Keratinocyte (primary cell): ENCODE measurements at regions not wholly inside any gene's neighbourhood (a gene's known extent, or its start where the extent isn't known, plus 50 kb on each side); places are given as distances from the start of the nearest gene placed in this dataset.
"Not testable (repeated sequence)": the region's sequence is repeated elsewhere in the genome, so short reads cannot be mapped to it uniquely, and the experiment has no call there.

ENCODE experiments used
- DNase-seq: peaks from one replicate; pipeline ENCODE4 v3.0.0-alpha.2; 2011; ENCODE audit warnings: low read depth, missing footprints, low spot score
- FAIRE-seq: peaks from 2 replicates; lab custom pipeline; 2011; peaks lifted over from hg19 to GRCh38; lab: Jason Lieb, UNC
- H2AFZ ChIP-seq: 2 replicates; pipeline ENCODE4 v1.6.0; 2012; ENCODE audit warnings: low read length, control low read depth, inconsistent platforms; ENCODE audit not compliant: control insufficient read depth
- H3K27ac ChIP-seq: 2 replicates; pipeline ENCODE4 v1.5.1; 2011; ENCODE audit warnings: low read length; ENCODE audit not compliant: control insufficient read depth, insufficient read depth
- H3K27me3 ChIP-seq: 3 replicates; pipeline ENCODE4 v1.6.0; 2011; ENCODE audit warnings: low read length; ENCODE audit not compliant: control insufficient read depth, insufficient read depth; ENCODE audit errors: extremely low read depth
- H3K36me3 ChIP-seq, 2 experiments: 2 replicates in 1 of 2; 3 replicates in 1 of 2; pipeline ENCODE4 v1.5.1; 2011; ENCODE audit warnings: low read length in 2 of 2, mild to moderate bottlenecking in 1 of 2; ENCODE audit not compliant: control insufficient read depth in 2 of 2, insufficient read depth in 2 of 2; ENCODE audit errors: extremely low read depth in 1 of 2
- H3K4me1 ChIP-seq: 3 replicates; pipeline ENCODE4 v1.5.1; 2011; ENCODE audit warnings: low read length; ENCODE audit not compliant: control insufficient read depth, insufficient read depth; ENCODE audit errors: extremely low read depth
- H3K4me2 ChIP-seq: 3 replicates; pipeline ENCODE4 v1.6.0; 2011; ENCODE audit warnings: low read depth, low read length; ENCODE audit not compliant: control insufficient read depth, insufficient read depth; ENCODE audit errors: extremely low read depth
- H3K4me3 ChIP-seq, 3 experiments: fragments of 200-600 bp in 1 of 3; sonication (generic) in 1 of 3; 2 replicates in 2 of 3; 3 replicates in 1 of 3; pipeline ENCODE4 v1.5.1; 2011 to 2016; ENCODE audit warnings: low read length in 3 of 3, mild to moderate bottlenecking in 3 of 3, control low read depth in 2 of 3, inconsistent platforms in 1 of 3, low read depth in 1 of 3, mixed read lengths in 1 of 3, mixed run types in 1 of 3, moderate library complexity in 1 of 3; ENCODE audit not compliant: control insufficient read depth in 2 of 3, insufficient read depth in 2 of 3; ENCODE audit errors: extremely low read depth in 1 of 3
- H3K79me2 ChIP-seq: 2 replicates; pipeline ENCODE4 v1.6.0; 2012; ENCODE audit warnings: low read length; ENCODE audit not compliant: control insufficient read depth, insufficient read depth
- H3K9ac ChIP-seq: 3 replicates; pipeline ENCODE4 v1.6.0; 2011; ENCODE audit warnings: low read length; ENCODE audit not compliant: control insufficient read depth, insufficient read depth; ENCODE audit errors: extremely low read depth
- H3K9me1 ChIP-seq: 3 replicates; pipeline ENCODE4 v1.6.0; 2011; ENCODE audit warnings: low read length; ENCODE audit not compliant: control insufficient read depth, insufficient read depth; ENCODE audit errors: extremely low read depth
- H3K9me3 ChIP-seq: 2 replicates; pipeline ENCODE4 v1.5.1; 2012; ENCODE audit warnings: low read depth, low read length; ENCODE audit not compliant: control insufficient read depth
- H4K20me1 ChIP-seq: 3 replicates; pipeline ENCODE4 v1.6.0; 2011; ENCODE audit warnings: low read length; ENCODE audit not compliant: control insufficient read depth, insufficient read depth; ENCODE audit errors: extremely low read depth
- EZH2 ChIP-seq: IDR thresholded peaks from one replicate; pipeline ENCODE4 v1.6.1; 2012; ENCODE audit warnings: inconsistent platforms, mild to moderate bottlenecking, low read length, moderate library complexity
- dilution Hi-C: fragments of 300-500 bp; cut with MboI; formaldehyde crosslinking; loops from one replicate; pipeline ENCODE4 v1.7.0; 2020; ENCODE audit warnings: low sequenced_read_pairs; ENCODE audit not compliant: extremely low pct_ligation_motif_present
- TF ChIP-seq, protein P1 (sequence below), 3 experiments: IDR thresholded peaks in 1 of 3; conservative IDR thresholded peaks in 1 of 3; optimal IDR thresholded peaks in 1 of 3; 2 replicates in 2 of 3; 3 replicates in 1 of 3; pipeline versions ENCODE3 to v1.5.1; 2011; ENCODE audit warnings: low read length in 3 of 3, mild to moderate bottlenecking in 3 of 3, moderate library complexity in 2 of 3, control low read depth in 1 of 3, inconsistent platforms in 1 of 3; ENCODE audit not compliant: insufficient read depth in 2 of 3; ENCODE audit errors: extremely low read depth in 1 of 3

DNA sequence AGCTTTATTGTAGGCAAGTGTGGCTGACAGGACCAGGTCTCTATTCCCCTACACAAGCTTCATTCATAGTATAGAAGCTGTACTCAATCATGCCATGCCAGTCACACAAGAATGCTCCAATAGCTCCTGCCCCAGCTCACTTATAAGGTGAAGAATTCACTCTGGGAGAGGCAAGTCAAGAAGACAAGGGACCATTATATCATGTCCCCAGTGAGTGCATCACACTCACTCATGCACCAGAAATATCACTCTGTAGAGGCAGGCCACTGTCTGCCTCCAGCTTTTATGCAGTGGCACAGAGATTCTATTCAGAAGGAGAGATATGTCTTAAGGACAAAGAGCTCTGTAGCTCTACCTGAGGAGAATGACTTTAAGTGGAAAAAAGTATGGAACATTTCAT, 263.2 kb downstream of the GJA1 start:
- no peak for FAIRE-seq
- no peak overlapping the region for H3K27ac ChIP-seq
- H3K36me3 ChIP-seq = no peaks in the 10 kb centered on the region
- H3K4me3 ChIP-seq = no peak overlapping the region
- H2AFZ ChIP-seq = no peak overlapping the region
- H3K79me2 ChIP-seq = no peaks in the 10 kb centered on the region
- H3K9me3 ChIP-seq = no peaks in the 10 kb centered on the region
- no peak for TF ChIP-seq EZH2
- TF ChIP-seq, protein P1, sequence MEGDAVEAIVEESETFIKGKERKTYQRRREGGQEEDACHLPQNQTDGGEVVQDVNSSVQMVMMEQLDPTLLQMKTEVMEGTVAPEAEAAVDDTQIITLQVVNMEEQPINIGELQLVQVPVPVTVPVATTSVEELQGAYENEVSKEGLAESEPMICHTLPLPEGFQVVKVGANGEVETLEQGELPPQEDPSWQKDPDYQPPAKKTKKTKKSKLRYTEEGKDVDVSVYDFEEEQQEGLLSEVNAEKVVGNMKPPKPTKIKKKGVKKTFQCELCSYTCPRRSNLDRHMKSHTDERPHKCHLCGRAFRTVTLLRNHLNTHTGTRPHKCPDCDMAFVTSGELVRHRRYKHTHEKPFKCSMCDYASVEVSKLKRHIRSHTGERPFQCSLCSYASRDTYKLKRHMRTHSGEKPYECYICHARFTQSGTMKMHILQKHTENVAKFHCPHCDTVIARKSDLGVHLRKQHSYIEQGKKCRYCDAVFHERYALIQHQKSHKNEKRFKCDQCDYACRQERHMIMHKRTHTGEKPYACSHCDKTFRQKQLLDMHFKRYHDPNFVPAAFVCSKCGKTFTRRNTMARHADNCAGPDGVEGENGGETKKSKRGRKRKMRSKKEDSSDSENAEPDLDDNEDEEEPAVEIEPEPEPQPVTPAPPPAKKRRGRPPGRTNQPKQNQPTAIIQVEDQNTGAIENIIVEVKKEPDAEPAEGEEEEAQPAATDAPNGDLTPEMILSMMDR (optimal IDR thresholded peaks at IDR 0.05 in 1 of 3, IDR thresholded peaks at IDR 0.05 in 1 of 3, conservative IDR thresholded peaks at IDR 0.05 in 1 of 3; ENCODE audit: extremely low read depth in 1 of 3, insufficient read depth in 2 of 3, low read length in 3 of 3) = no peak
- H3K4me2 ChIP-seq = no peak overlapping the region
- no peak overlapping the region for H3K9ac ChIP-seq
- dilution Hi-C loops = no loop called here
- no peak for DNase-seq
- no peaks in the 10 kb centered on the region for H4K20me1 ChIP-seq
- no peaks in the 10 kb centered on the region for H3K27me3 ChIP-seq
- no peaks in the 10 kb centered on the region for H3K9me1 ChIP-seq
- H3K4me1 ChIP-seq = peaks cover 3% of the 10 kb centered on the region

DNA sequence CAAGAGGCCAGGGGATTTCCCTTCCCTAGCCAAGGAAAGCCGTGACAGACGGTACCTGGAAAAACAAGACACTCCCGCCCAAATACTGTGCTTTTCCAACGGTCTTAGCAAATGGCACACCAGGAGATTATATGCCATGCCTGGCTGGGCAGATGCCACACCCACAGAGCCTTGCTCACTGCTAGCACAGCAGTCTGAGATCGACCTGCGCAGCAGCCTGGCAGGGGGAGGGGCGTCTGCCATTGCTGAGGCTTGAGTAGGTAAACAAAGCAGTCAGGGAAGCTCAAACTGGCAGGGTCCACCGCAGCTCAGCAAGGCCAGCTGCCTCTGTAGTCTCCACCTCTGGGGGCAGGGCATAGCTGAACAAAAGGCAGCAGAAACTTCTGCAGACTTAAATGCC, 267.7 kb downstream of the GJA1 start:
- H3K27me3 ChIP-seq, H3K4me3 ChIP-seq, dilution Hi-C loops, H3K9me1 ChIP-seq, H3K4me1 ChIP-seq, H3K9ac ChIP-seq, H3K4me2 ChIP-seq, FAIRE-seq, H3K9me3 ChIP-seq, H2AFZ ChIP-seq, H3K79me2 ChIP-seq, H3K36me3 ChIP-seq, H3K27ac ChIP-seq, H4K20me1 ChIP-seq, DNase-seq: not testable (repeated sequence)

DNA sequence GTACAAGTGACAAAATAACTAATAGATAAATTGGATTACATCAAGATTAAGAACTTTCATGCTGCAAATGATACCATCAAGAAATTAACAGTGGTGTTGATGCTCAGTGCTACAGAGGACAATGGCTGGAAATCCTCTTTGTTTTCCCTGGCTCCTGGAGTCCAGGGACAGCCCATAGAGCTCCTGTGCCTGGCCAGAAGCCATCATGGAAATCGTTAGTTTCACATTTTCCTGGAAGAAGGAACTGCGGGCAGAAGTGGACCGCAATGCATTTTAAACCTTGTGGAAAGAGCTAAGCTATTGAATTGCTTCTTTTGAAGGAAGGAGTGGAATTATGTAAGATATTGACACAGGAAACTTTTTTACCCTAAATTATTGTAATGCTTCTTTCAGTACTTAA, 276.0 kb downstream of the GJA1 start:
- Histone ChIP-seq H3K79me2 (no peaks in the 10 kb centered on the region), H3K9me3 (no peaks in the 10 kb centered on the region), H3K27ac (no peak overlapping the region), H3K27me3 (no peaks in the 10 kb centered on the region), H3K9ac (no peak overlapping the region), H4K20me1 (no peaks in the 10 kb centered on the region), H3K36me3 (no peaks in the 10 kb centered on the region), H2AFZ (no peak overlapping the region), H3K4me2 (no peak overlapping the region), H3K9me1 (no peaks in the 10 kb centered on the region), H3K4me1 (no peaks in the 10 kb centered on the region), H3K4me3 (no peak overlapping the region)
- TF ChIP-seq, protein P1 (optimal IDR thresholded peaks at IDR 0.05 in 1 of 3, IDR thresholded peaks at IDR 0.05 in 1 of 3, conservative IDR thresholded peaks at IDR 0.05 in 1 of 3; ENCODE audit: extremely low read depth in 1 of 3, insufficient read depth in 2 of 3, low read length in 3 of 3) = no peak
- TF ChIP-seq EZH2 = no peak
- dilution Hi-C loops = no loop called here
- DNase-seq (no peak), FAIRE-seq (no peak)
